ENCODE measurements at regions not wholly inside any gene's neighbourhood (a gene's known extent, or its start where the extent isn't known, plus 50 kb on each side); places are given as distances from the start of the nearest gene placed in this dataset.
"Not testable (repeated sequence)": the region's sequence is repeated elsewhere in the genome, so short reads cannot be mapped to it uniquely, and the experiment has no call there.

GRCh38 chr3:181533811-181534210 is 177.9 kb upstream of the SOX2 start:
- no peak for DNase-seq (ENCODE audit: low read depth, low spot score)

GRCh38 chr3:181530584-181530983 is 181.1 kb upstream of the SOX2 start:
- no peak for DNase-seq (ENCODE audit: low read depth, low spot score)

- no peak for DNase-seq (ENCODE audit: low read depth, low spot score)
These were observed 189.9 kb upstream of the SOX2 start for GRCh38 chr3:181521831-181522230.

GRCh38 chr3:181518222-181518621 is 193.5 kb upstream of the SOX2 start:
- no peak for DNase-seq (ENCODE audit: low read depth, low spot score)

- no peak for DNase-seq (ENCODE audit: low read depth, low spot score)
These were observed 198.9 kb upstream of the SOX2 start for GRCh38 chr3:181512787-181513186.

- no peak for DNase-seq (ENCODE audit: low read depth, low spot score)
These were observed 201.2 kb upstream of the SOX2 start for GRCh38 chr3:181510500-181510899.

- DNase-seq (ENCODE audit: low read depth, low spot score), result no peak
These were observed 214.4 kb upstream of the SOX2 start for GRCh38 chr3:181497358-181497757.

- DNase-seq (ENCODE audit: low read depth, low spot score), result no peak
These were observed 218.3 kb upstream of the SOX2 start for GRCh38 chr3:181493423-181493822.

GRCh38 chr3:181488536-181488935 is 223.2 kb upstream of the SOX2 start:
- no peak for DNase-seq (ENCODE audit: low read depth, low spot score)

- no peak for DNase-seq (ENCODE audit: low read depth, low spot score)
These were observed 224.3 kb upstream of the SOX2 start for GRCh38 chr3:181487236-181487978.

- no peak for DNase-seq (ENCODE audit: low read depth, low spot score)
These were observed 225.4 kb upstream of the SOX2 start for GRCh38 chr3:181486141-181486885.

GRCh38 chr3:181484026-181484425 is 227.7 kb upstream of the SOX2 start:
- no peak for DNase-seq (ENCODE audit: low read depth, low spot score)

GRCh38 chr3:181475146-181475545 is 236.6 kb upstream of the SOX2 start:
- DNase-seq (ENCODE audit: low read depth, low spot score), result not testable (repeated sequence)

- no peak for DNase-seq (ENCODE audit: low read depth, low spot score)
These were observed 241.4 kb upstream of the SOX2 start for GRCh38 chr3:181470349-181470748.

GRCh38 chr3:181464033-181464694 is 247.6 kb upstream of the SOX2 start:
- DNase-seq (ENCODE audit: low read depth, low spot score), result no peak

GRCh38 chr3:181461381-181461780 is 250.3 kb upstream of the SOX2 start:
- DNase-seq (ENCODE audit: low read depth, low spot score), result no peak

- DNase-seq (ENCODE audit: low read depth, low spot score), result no peak
These were observed 252.2 kb upstream of the SOX2 start for GRCh38 chr3:181459516-181459915.

GRCh38 chr3:181458857-181459256 is 252.9 kb upstream of the SOX2 start:
- no peak for DNase-seq (ENCODE audit: low read depth, low spot score)

GRCh38 chr3:181457756-181458155 is 254.0 kb upstream of the SOX2 start:
- no peak for DNase-seq (ENCODE audit: low read depth, low spot score)

GRCh38 chr3:181457190-181457589 is 254.5 kb upstream of the SOX2 start:
- DNase-seq (ENCODE audit: low read depth, low spot score), result no peak

GRCh38 chr3:181455276-181455675 is 256.4 kb upstream of the SOX2 start:
- DNase-seq (ENCODE audit: low read depth, low spot score), result no peak

- no peak for DNase-seq (ENCODE audit: low read depth, low spot score)
These were observed 257.2 kb upstream of the SOX2 start for GRCh38 chr3:181454451-181455027.

Data from iPS DF 19.7 (cell line).